Posterior cingulate gyrus (tissue), 11 donors: ENCODE measurements at regions not wholly inside any gene's neighbourhood (a gene's known extent, or its start where the extent isn't known, plus 50 kb on each side); places are given as distances from the start of the nearest gene placed in this dataset.

Experiments used
- DNase-seq, 10 donors: peaks; one replicate each; pipeline versions ENCODE4 v3.0.0 to v3.0.0-alpha.2; 2020 to 2021; ENCODE audit warnings: mixed read lengths in 3 of 10
- intact Hi-C: fragments of 100-400 bp; cut with DNase I; formaldehyde crosslinking; loops from one replicate; pipeline ENCODE4 v1.15.1; 2023

GRCh38 chr3:115512565-115513415 lies 110.5 kb upstream of the GAP43 start:
- DNase-seq = peak in 8 of 10 donors; percentile 25 to 93 (median 64)
- intact Hi-C loops = no loop called here

- intact Hi-C loops = no loop called here
- DNase-seq = no peak
These were observed 109.9 kb upstream of the GAP43 start for GRCh38 chr3:115513416-115513800.

GRCh38 chr3:115517457-115518050 lies 105.8 kb upstream of the GAP43 start:
- intact Hi-C loops = no loop called here
- DNase-seq = no peak

GRCh38 chr3:115518100-115518852 lies 105.0 kb upstream of the GAP43 start:
- peak in 3 of 10 donors; percentile 30 to 84 (median 48) for DNase-seq
- intact Hi-C loops = no loop called here

DNA sequence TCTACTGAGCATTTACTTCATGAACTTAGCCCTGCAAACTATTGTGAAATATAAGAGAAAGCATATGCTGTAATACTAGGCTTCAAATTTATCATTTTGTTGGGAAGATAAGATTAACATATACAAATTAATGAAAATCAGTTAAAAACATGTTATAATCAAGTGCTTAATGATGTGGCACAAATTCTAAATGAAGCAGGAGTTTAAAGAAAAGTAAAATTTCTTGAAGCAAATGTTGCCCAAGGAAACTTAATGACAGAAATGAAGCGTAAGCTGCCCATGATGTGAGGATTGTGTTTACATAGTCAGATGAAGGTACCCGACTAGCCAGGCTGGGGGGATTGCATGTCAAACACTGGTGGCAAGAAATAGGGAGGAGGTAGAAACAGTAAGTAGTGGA lies 103.1 kb upstream of the GAP43 start:
- intact Hi-C loops = no loop called here

DNA sequence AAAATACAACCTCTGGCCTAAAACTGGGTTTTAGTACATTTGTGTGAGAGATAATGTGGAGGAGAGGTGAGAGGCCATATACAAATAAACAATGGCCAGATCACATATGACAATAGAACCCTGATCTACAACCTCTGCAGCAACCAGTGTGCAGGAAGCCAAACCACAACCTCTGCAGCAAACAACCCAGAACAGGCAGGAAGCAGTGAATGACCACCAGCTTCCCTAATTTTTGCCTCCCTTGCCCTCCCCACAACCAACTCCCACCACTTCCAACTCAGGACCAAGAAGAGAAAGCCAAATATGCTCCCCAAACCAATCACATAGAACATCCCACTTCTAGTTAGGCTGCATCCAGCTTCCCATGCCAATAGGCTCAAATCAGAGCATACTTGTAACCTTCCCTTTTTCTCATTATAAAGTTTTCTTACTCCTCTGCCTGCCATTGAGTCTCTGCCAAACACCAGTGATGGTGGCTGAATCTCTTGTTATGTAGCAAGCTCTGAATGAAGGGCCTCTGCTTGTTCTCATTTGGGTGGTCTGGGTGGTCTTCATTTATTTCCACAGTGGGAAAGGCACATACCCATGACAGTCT lies 102.6 kb upstream of the GAP43 start:
- intact Hi-C loops = no loop called here
- DNase-seq = no peak

More for the DNA sequence above, 103.1 kb upstream of the GAP43 start:
- DNase-seq = no peak

DNA sequence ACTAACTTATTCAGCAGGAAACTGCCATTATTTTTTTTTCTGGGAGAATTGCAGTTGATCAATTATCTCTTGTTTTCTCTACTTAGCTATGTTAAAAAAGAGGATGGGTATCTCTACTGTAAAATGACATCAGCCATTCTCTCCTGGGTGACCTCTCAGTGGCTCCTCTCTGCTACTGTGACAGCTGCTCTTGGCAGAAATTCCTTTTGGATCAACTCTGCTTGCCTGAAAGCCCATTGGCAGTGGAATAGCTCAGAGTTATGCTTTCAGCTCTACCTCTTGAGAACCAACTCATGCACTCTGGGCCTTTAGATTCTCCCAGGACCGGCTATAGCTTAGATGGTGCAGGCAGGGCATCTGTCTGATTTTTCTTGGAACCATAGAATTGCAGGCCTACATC lies 99.9 kb upstream of the GAP43 start:
- DNase-seq = no peak
- intact Hi-C loops = no loop called here

DNA sequence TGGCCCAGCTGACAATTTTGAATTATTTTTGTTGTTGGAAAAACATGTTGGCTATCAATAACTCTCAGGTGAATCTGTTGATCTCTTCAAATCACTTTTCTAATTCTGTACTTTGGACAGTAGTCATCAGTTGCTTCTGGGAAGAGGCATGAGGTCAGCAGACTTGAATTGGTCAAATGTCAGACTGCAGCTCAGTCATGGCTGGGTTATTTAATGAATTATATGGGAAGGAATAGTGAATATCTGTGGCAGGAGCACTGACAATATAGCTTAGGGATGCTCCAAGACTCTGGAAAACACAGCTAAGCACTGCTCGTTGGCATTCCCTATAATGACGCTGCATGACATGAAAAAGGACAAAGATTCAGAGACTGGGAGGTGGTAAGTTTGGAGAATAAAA lies 98.8 kb upstream of the GAP43 start:
- intact Hi-C loops = no loop called here
- DNase-seq = no peak

DNA sequence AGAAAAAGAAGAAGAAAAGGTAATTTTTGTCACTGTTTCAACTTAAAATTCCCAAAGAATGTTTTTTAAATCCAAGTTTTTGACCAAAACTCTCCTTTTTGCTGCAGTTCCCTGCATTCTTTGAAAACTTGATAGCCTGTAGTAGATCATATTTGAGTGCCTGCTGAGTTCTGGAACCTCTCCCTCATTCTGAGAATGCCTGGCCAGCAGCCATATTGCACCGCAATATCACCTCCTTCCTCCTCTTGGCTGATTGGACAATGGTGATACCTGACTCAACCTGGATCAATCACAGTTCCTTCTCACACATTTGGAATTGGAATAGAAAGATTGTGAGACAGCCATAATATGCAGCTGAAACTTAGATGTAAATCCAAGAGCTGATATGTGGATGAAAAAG lies 97.6 kb upstream of the GAP43 start:
- intact Hi-C loops = no loop called here
- no peak for DNase-seq

DNA sequence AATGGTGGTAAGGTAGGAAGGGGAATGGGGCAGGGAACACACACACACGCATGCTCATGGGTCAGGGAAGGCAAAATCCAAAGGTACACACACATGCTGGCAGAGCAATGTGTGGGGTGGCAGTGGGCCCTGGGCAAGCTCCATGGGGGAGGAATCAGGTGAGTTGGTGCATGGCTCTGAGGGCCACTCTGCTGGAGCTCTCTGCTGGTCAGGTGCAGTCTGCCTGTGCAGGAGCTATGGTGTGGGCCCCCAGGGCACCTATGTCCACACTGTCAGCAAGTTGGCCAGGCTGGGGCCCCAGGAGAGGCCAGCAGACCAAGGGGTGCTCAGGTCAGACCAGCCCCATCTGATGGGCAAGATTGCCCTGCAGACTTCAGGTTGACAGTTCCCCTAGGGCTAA lies 90.1 kb upstream of the GAP43 start:
- peak in 1 of 10 donors; percentile 52 for DNase-seq
- intact Hi-C loops = no loop called here

DNA sequence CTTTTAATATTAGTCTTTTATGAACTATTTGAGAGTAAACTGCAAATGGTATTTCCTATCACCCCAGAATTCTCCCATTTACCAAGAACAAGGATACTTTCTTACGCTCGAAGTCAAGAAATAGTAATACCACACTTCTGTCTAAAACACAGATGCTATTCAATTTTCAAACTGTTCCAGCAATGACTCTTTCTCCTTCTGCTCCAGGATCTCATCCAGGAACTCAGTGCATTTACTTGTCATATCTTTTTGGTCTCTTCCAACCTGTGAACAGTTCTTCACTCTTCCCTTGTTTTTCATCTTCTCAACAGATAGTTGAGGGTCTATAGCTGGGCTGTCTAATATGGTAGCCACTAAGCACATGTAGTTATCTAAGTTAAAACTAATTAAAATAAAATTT lies 87.1 kb upstream of the GAP43 start:
- DNase-seq = no peak
- intact Hi-C loops = no loop called here

- no peak for DNase-seq
- intact Hi-C loops = no loop called here
These were observed 85.6 kb upstream of the GAP43 start for GRCh38 chr3:115537669-115538068.

GRCh38 chr3:115547207-115547606 lies 76.1 kb upstream of the GAP43 start:
- intact Hi-C loops = no loop called here
- DNase-seq = no peak

DNA sequence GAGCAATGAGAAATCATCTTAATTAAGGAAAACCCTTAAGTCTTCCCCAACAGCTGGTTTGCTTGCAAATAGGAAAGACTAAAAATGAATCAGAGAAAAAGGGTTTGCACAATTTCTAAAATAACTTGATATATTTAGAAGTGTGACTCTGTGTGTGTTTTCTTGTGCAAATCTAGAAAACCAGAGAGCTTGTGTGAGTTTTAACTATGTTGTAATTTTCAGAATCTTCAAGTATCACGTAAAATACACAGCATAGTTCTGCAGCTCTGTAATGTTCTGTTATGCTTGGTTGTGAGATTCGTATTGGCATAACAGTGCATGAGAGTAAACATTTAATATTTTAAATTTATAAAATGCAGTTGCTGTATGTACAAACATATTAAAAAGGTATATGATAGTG lies 74.7 kb upstream of the GAP43 start:
- intact Hi-C loops = no loop called here

GRCh38 chr3:115549071-115549470 lies 74.2 kb upstream of the GAP43 start:
- intact Hi-C loops = no loop called here
- no peak for DNase-seq

More for the DNA sequence above, 74.7 kb upstream of the GAP43 start:
- DNase-seq = no peak

DNA sequence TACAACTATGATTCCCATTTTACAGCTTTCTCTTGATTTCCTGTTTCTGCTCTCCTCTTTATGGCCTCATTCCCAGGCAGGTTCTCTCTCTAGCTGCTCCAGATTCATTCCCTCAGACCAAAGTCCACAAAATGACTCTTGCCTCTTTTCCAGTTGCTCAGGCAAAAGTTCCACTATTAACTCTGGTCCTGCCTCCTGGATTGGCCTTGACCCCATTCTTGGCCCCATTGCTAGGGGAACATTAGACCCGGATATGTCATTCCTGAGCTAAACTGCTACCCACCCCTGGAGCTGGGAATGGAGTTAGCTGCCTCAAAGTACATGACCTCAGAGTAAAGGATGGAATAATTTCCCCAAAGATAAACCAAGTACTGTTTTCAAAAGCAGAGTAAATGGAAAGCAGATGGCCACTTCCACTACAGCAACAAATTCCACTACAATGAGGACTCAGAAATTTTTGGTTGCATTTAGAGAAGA lies 73.0 kb upstream of the GAP43 start:
- intact Hi-C loops = no loop called here
- DNase-seq = no peak

- no peak for DNase-seq
- intact Hi-C loops = no loop called here
These were observed 72.3 kb upstream of the GAP43 start for GRCh38 chr3:115551016-115551415.

GRCh38 chr3:115552007-115552406 lies 71.3 kb upstream of the GAP43 start:
- no peak for DNase-seq

DNA sequence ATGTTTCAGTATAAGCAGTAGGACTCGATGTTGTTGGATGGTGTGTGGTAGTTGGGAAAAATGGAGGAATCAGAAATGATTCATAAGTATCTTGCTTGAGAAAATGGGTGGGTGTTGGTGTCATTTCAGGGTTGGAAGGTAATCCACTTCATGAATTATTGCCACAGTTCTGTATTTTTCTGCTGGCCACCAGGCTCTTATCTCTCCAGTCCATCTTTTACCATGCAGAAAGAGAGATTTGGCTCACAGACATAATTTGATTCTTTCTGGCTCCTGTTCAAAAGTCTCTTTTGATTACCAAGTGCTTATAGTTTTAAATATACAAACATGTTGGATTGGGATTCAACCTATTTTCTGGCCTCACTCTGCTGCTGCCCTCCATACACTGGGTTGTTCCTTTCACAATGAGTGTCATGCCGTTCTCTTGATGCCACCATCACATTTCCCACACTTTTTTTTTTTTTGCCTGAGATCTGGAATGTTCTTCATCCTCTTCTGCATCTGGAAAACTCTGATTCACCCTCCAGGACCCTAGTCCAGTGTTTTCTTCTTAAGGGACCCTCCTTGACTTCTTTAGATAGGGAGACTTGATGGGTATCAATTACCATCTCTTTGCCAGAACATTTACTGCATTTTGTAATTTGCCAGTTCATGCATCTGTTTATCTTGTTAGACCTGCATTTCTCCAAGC lies 69.4 kb upstream of the GAP43 start:
- no peak for DNase-seq
- intact Hi-C loops = no loop called here

More at GRCh38 chr3:115552007-115552406, 71.3 kb upstream of the GAP43 start:
- intact Hi-C loops = no loop called here

DNA sequence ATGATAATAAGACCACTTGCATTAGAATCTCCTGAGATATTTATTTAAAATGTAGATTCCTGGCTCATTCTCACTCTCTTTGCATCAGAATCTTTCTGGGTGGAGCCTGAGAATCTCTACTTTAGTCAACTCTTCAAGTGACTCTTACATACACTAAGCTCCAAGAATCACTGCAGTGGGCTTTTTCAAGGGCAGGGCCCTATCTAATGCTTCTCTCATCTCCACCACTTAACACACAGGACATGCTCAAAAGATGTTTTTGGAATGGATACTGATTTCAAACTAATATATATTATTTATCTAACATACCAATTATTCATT lies 68.9 kb upstream of the GAP43 start:
- intact Hi-C loops = no loop called here
- no peak for DNase-seq
